MV-4-11 (cell line): ENCODE measurements at regions not wholly inside any gene's neighbourhood (a gene's known extent, or its start where the extent isn't known, plus 50 kb on each side); places are given as distances from the start of the nearest gene placed in this dataset.
"Not testable (repeated sequence)": the region's sequence is repeated elsewhere in the genome, so short reads cannot be mapped to it uniquely, and the experiment has no call there.

Source experiments
- DNase-seq: peaks from one replicate; lab custom pipeline; 2025; lab: John Stamatoyannopoulos, UW

GRCh38 chr2:81061016-81061415, 756.5 kb upstream of the LRRTM1 start:
- no peak for DNase-seq

DNA sequence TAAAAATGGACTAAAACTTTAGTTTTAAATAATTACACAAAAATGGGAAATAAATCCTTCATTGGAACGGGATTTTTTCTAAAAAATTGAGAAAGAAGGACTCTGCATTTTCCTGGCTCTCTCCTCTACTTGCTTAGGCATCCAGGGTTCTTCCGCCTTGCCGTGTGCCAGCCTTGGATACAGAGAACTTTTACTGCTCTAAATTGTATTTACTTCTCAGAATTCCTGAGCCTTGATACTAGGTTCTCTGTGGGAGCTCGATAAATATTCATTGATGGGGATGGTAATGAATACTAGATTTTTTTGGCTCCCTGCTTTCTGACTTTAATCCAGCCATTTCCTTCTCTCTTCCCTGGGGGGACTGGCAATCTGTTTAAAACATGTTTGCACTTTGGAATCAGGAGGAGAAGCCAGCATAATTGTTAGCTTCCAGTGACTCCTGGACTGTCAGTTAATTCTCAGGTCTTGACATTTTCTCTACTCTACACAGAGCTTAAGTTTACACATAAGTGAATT, 746.1 kb upstream of the LRRTM1 start:
- DNase-seq, result no peak

GRCh38 chr2:81043681-81044080, 739.1 kb upstream of the LRRTM1 start:
- DNase-seq, result no peak

- no peak for DNase-seq
Measured at GRCh38 chr2:81007104-81007503, 702.6 kb upstream of the LRRTM1 start.

- DNase-seq, result no peak
Measured at GRCh38 chr2:81002906-81003305, 698.4 kb upstream of the LRRTM1 start.

DNA sequence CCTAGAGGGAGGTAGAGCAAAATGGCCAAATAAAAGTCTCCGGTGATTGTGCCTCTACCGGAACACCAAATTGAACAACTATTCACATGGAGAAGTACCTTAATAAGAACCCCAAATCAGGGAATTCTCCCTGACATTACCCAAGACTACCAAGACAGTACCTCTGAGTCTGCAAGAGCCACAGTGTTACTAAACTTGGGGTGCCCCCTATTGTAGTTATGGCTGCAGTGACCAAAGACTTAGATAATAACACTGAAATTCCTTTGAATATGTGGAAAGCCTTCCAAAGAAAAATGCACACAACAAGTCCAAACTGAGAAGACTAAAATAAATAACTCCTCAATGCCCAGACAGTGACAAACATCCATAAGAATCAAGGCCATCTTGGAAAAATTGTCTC, 682.9 kb upstream of the LRRTM1 start:
- no peak for DNase-seq

DNA sequence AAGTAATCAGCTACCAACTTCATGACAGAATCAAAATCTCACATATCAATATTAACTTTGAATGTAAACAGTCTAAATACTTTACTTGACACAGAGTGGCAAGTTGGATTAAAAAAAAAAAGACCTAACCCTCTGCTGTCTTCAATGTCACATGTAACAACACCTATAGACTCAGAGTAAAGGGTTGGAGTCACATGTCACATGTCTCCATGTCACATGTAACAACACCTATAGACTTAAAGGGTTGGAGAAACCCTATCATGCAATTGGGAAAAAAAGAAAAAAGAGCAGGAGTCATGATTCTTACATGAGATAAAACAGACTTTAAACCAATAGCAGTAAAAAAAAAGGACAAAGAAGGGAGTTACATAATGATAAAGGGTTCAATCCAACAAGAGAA, 665.3 kb upstream of the LRRTM1 start:
- DNase-seq, result no peak

DNA sequence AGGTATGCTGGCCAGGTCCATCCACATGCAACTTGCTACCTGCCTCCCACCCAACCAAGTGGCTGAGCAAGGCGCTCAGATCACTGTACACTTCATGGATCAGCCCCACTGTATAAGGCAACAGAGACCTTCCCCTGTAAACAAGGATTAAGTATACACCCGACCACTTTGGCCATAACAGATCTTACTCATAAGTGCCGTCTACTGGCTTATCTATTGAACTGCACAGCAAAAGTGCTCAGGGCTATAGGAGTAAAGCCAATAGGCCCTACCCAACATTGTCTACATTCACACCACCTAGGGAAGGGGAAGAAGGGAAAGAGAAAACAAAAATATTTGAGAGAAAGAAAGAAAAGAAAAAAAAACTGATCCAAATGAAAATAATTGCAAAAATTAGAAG, 663.9 kb upstream of the LRRTM1 start:
- DNase-seq, result no peak

DNA sequence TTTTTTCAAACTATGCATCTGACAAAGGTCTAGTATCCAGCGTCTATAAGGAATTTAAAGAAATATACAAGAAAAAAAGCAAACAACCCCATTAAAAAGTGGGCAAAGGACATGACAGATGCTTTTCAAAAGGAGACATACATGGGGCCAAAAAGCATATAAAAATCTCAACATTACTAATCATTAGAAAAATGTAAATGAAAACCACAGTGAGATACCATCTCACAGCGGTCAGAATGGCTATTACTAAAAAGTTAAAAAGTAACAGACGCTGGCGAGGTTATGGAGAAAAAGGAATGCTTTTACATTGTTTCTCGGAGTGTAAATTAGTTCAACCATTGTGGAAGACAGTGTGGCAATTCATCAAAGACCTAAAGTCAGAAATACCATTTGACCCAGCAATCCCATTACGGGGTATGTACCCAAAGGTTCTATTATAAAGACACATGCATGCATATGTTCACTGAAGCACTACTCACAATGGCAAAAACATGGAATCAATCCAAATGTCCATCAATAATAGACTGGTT, 643.1 kb upstream of the LRRTM1 start:
- no peak for DNase-seq

GRCh38 chr2:80943487-80943886, 638.9 kb upstream of the LRRTM1 start:
- no peak for DNase-seq

DNA sequence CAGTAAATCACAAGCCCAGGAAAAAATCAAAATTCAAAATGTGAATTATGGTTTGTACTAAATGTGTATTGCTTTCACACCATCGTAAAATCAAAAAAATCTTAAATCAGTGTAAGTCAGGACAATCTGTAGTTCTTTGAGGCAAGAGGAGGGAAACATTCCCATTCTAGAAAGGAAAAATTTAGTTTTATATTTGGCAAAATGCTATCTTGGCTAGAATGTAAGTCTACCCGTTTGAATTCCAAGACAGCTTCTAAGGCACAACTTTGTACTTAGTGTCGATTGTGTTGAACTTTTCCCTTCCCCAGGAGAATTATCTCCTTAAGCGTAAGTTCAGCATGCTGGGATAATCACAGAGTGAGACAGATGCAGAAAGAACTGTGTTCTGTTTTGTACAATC, 638.2 kb upstream of the LRRTM1 start:
- DNase-seq, result no peak

DNA sequence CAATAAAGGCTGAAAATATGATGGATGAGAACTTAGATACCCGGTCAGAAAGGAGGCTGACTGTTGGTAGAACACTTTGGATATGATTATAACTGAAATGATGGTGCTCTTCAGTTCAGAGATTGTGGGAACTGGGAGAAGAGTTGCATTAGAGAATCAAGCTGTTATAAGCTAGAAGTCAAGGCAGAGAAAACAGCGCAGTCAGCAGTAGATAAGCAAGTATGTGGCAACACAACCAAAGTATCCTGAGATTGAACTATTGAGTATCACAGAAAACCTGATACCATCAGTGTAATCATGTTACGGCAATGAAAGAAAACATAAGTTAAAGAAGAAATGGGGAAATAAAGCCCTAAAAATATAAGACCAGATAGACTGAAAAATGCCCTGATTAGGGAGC, 633.9 kb upstream of the LRRTM1 start:
- no peak for DNase-seq

DNA sequence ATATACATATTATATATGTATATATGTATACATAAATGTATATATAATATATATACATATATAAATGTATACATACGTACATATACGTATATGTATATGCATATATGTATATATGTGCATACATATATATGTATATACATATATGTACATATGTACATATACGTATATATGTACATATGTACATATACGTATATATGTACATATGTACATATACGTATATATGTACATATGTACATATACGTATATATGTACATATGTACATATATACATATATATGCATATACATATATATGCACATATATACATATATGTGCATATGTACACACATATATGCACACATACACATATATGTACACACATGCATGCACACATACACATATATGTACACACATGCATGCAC, 627.3 kb upstream of the LRRTM1 start:
- not testable (repeated sequence) for DNase-seq

DNA sequence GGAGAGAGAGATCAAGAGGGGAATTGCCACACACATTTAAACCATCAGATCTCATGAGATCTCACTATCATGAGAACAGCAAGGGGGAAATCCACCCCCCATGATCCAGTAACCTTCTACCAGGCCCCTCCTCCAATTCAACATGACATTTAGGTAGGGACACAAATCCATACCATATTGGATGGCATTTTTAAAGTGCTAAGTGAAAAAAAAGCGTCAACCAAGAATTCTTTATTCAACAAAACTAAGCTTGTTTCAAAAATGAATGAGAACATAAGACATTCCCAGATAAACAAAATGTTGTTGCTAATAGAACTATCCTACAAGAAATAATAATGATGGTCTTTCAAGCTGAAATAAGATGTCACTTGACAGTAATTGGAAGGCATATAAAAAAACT, 626.2 kb upstream of the LRRTM1 start:
- DNase-seq, result no peak

- DNase-seq, result no peak
Measured at GRCh38 chr2:80926168-80926567, 621.6 kb upstream of the LRRTM1 start.

DNA sequence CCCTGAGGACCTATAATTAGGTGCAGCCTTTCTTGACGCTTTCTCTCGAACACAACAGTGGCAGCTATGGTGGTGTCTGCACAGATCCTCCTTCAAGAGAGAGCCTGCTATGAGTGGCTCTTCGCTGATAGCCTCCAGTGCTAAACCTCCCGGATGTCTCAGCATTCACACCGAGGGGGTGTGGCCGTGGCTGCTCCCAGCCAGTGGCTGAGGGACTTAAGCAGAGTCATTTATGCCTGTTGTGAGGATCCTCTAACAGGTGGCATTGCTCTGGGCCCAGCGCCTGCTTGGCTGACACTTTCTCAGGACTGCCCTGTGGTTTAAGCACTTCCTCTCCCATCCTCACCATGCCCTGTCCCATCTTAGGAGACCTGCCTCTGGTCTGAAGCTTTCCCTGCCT, 592.0 kb upstream of the LRRTM1 start:
- no peak for DNase-seq

GRCh38 chr2:80894486-80894885, 589.9 kb upstream of the LRRTM1 start:
- no peak for DNase-seq

DNA sequence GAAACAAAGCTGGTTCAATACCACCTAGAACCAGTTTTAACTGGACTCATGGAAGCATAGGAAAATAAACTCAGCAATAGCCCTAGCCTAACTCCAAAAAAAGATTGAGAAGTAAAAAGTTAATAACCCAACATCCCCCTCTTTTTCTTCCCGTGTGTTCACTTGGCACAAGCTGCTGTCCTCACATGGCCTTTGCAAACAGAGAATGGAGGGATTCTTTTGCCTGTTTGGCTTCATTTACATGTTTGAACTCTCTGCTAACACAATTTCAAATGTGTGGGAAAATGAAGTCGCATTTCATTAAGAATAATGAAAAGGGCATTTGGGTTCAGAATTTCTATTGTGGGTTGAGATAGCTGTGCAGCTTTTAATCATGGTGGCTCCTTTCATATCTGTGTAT, 589.2 kb upstream of the LRRTM1 start:
- DNase-seq, result no peak

GRCh38 chr2:80889009-80889408, 584.5 kb upstream of the LRRTM1 start:
- no peak for DNase-seq

- DNase-seq, result no peak
Measured at GRCh38 chr2:80887841-80888378, 583.4 kb upstream of the LRRTM1 start.

DNA sequence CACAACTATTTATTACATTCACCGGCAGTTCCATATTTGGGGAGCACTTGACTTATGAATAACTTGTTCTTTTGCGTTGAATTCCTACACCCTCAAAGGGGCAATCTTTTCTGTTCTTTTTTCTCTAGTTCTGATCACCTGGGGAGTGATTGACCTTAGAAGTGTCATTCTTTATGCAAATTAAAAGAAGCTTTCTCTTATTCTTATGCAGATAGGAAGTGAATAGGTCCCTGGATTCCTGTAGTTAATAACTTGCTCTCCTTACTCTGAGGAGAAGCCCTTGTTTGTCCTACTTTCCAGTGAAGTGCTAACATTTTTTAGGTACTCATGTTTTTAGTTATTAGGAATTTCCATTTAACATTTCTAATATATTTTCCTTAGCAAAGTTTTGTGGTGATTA, 569.8 kb upstream of the LRRTM1 start:
- no peak for DNase-seq

- no peak for DNase-seq
Measured at GRCh38 chr2:80869858-80870438, 565.4 kb upstream of the LRRTM1 start.

DNA sequence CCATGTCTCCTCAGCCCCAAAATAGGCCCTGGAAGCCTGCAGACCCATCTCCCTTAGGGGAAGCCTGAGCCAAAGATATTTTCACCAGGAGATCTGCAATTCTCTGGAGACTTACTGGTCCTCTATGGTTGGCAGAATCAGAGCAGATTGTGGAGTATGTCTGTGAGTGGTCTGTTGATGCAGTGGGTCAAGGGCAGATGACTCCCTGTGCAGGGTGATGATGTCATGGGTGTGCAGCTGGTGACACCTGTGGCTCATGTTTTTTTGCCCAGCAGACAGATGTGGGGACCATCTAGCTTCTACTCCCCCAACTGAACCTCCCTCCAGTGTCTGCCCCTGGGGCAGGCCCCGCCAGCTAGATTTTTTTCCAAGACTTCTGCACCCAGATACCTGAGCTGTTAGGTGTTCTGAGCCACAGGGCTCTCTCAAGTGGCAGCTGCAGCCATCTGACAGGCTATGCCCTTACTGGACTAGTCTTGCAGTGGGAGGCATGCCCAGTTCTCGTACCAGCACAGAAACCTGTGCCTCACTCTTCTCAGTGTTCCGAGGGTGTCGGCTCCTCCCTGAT, 558.7 kb upstream of the LRRTM1 start:
- DNase-seq, result no peak

DNA sequence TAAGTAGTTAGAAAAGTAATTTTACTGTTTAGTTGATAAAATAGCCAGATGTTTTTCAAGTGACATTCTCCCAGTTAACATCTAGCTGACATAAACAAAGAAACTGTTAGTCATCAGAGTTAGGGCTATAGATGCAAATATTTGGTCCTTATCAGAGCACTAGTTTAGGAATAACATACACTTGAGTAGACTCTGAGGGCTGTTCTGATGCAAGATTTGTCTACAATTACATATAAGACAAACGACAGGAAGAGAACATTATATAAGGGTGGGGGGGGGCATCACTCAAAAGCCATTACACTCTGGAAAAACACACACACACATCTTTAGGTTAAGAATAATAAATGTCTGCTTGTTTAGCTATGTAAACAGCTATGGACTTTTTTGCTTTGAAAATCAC, 554.4 kb upstream of the LRRTM1 start:
- DNase-seq, result no peak
